Inferior parietal cortex (tissue), 1 donor: ENCODE measurements at regions not wholly inside any gene's neighbourhood (a gene's known extent, or its start where the extent isn't known, plus 50 kb on each side); places are given as distances from the start of the nearest gene placed in this dataset.

Experiments
- DNase-seq: peaks from one replicate; pipeline ENCODE4 v3.0.0-alpha.2; 2016; ENCODE audit errors: extremely low spot score

DNA sequence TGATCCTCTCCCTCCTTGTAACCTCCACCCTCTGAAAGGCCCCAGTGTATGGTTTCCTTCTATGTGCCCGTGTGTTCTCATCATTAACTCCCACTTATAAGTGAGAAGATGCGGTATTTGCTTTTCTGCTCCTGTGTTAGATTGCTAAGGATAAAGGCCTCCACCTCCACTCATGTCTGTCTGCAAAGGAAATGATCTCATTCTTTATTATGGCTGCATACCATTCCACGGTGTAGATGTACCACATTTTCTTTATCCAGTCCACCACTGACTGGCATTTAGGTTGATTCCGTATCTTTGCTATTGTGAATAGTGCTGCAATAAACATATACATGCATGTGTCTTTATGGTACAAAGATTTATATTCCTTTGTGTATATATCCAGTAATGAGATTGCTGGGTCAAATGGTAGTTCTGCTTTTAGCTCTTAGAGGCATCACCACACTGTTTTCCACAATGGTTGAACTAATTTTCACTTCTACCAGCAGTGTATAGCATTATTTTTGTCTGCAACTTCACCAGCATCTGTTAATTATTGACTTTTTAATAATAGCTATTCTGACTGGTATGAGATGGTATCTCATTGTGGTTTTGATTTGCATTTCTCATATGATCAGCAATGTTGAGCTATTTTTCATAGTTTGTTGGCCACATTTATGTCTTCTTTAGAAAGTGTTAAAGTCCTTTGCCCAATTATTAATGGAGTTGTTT, 1030.9 kb downstream of the FSTL5 start:
- DNase-seq = no peak

DNA sequence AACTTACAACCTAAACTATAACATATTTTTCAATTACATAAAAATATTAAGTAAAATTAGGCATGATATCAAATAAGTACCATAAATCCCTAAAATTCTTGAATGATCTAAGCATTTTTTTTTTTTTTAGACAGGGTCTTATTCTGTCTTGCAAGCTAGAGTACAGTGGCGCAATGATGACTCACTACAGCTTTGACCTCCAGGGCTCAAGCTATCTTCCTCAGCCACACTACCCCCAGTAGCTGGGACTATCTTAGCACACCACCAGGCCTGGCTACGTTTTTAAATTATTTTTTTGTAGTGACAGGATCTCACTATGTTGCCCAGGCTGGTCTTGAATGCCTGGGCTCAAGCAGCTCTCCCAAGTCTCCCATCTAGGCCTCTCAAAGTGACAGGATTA, 1042.3 kb downstream of the FSTL5 start:
- DNase-seq = no peak

DNA sequence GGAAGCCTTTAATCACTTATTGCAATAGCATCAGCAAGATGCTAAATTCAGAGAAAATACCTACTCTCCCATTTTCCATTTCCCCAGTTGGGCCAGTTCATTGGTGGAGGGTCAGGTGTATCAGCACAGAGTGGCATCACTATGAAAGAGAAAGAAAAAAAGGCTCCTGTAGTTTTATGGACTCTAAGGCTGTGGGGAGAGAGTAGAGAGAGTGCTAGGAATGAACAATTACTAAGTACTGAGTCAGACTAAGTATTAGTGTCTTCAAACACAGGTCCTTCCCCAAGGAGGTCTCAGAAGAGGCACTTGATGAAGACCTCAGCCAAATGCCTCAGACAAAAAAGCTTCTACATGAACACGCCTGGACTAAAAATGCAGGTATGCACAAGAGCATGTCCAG, 1061.9 kb downstream of the FSTL5 start:
- no peak for DNase-seq

DNA sequence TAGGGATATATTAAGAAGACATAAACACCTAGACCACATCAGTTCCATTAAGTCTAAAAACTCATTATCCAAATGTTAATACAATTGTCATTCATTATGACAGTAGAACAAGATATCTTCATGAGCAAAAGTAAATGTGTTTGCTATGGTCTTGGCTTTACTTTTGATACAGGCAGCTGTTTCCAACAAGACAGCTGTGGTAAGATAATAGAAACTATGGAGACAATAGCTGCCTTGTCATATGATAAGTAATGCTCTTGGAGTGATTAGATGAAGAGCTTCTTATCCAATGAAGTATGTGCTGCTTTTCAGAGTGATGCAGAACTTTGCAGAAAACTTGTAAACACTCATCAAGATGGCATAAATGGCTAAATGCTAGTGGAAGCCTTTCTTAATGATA, 1066.0 kb downstream of the FSTL5 start:
- DNase-seq = no peak

DNA sequence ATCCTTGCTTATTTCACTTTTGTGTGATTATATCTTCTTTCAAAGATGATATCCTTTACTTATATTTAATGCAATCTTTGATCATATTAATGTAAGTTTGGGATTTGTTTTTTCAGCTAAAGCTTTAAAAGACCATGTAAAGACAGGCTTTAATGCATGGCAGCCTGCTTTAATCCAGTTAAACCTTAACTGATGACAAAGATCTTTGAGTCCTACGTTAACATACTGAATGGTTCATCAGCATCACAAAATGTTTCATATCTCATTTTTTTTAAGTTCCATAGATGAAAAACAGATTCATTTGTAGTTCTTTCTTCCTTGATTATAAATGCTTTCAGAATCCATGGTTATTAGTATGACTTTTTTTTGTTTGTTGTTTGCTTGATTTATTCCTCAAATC, 1102.8 kb downstream of the FSTL5 start:
- no peak for DNase-seq
